ENCODE measurements at regions not wholly inside any gene's neighbourhood (a gene's known extent, or its start where the extent isn't known, plus 50 kb on each side); places are given as distances from the start of the nearest gene placed in this dataset.

DNA sequence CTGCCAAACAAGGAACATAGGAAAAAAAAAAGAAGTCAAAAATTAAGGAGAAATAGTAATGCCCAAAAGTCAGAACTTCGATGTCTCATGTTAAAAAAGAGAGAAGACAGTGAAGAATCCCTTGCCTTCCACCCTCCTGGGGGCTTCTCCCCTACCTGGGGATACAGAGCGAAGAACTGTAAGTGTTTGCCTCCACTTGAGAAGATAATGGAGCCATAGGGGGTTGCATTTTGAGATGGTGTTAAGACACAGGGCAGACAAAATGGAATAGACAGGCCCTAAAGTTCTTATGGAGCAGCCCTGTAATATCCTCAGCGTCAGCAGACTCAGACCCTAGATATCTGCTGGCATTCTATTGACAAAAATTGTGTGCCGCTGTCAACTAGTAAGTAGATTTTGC lies 222.2 kb upstream of the MAP3K7 start:
- no peak for DNase-seq (ENCODE audit: low read depth in 3 of 3)

DNA sequence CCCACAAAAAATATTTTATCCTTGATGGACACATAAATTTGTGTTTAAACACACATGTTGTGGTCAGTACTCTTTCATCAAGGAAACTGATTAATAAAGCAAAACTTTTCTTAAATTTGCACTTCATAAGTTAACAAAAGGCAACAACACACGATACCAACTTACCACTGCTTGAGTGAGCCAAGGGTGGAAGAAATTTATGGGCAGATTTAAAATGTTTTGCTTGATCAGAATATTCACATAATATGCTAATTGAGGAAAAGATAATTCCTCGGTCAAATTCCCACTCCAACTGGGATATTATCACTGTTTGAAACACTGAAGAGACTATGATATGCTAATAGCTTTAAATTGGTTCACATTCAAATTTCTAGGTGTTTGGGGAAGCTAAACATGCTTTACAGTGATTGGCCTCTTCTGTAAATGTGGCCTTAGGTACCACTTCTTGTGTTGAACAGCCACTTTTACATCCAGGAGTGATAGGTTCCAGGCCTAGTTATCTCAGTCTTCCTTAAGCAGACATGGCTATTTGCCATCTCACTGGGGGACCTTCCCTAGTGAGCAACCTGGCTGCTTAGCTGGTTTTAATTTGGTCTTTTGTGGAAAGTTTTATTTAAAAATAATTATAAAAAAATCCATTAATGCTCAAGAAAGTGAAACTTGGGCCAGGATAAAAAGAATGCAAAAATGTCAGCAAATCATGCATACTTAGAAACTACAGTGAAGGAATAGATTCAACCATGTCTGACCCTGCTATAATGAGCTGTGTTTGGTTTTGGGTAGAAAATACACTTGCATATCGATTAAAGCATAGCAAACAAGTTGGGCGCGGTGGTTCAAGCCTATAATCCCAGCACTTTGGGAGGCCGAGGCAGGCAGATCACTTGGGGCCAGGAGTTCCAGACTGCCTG lies 221.2 kb upstream of the MAP3K7 start:
- no peak for DNase-seq (ENCODE audit: low read depth in 3 of 3)

- DNase-seq (ENCODE audit: low read depth in 3 of 3) = no peak
Measured at GRCh38 chr6:90805619-90806155, 218.8 kb upstream of the MAP3K7 start.

DNA sequence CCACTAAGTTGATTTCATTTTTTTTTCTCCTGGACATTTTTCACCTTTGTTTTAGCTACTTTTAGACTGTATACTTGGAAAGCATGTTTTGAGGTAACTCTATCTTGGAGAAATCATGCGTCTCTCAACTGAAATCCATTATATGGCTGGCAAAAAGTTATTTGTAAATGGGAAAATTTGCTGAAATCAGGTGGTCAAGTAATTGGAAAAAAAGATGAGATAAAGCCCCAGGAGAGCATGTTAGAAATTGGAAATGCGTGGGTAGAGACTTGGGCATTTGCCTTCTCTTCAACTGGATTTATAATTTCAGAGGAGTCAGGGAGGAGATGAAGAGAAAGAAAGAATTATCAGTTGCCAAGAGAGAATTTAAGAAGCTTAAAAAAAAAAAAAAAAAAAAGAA lies 217.1 kb upstream of the MAP3K7 start:
- DNase-seq (ENCODE audit: low read depth in 3 of 3) = no peak

DNA sequence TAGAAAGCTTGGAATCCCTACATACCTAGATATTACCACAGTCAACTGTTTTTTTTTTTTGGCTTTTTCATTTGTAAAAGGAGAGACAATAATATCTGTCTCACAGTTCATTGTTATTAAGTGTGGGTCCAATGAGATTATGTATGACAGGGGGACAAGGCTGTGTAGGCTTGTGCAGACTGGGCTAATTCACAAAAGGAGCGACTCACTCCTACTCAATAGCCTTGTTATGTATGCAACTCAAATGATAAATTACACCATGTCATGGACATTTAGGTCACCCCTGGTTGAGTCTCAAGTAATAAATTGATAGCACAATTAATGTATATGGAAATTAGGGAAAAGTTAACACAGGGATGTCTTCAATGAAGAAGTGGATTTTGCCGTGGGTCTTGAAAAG lies 208.2 kb upstream of the MAP3K7 start:
- no peak for DNase-seq (ENCODE audit: low read depth in 3 of 3)

GRCh38 chr6:90793771-90794170 lies 206.9 kb upstream of the MAP3K7 start:
- DNase-seq (ENCODE audit: low read depth in 3 of 3) = no peak

- DNase-seq (ENCODE audit: low read depth in 3 of 3) = no peak
Measured at GRCh38 chr6:90790696-90791095, 203.8 kb upstream of the MAP3K7 start.

DNA sequence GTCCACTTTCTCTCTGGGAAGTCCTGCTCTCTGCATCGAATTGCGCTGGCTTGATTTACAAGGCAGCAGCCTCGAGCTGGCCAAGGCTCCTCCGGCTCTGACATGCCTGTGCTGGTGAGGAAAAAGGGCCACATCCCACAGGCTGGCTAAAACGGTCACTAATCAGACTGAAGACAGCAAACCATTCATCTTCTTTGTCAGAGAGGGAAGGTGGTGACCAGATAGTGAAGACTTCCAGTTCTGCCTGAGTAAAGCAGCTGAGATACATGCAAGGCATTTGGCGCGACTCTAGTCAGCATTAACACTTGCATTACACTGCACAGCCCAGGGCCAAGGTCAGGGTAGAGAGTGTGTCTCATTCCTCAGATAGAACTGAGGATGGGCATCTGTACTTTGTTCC lies 203.2 kb upstream of the MAP3K7 start:
- DNase-seq (ENCODE audit: low read depth in 3 of 3) = no peak

DNA sequence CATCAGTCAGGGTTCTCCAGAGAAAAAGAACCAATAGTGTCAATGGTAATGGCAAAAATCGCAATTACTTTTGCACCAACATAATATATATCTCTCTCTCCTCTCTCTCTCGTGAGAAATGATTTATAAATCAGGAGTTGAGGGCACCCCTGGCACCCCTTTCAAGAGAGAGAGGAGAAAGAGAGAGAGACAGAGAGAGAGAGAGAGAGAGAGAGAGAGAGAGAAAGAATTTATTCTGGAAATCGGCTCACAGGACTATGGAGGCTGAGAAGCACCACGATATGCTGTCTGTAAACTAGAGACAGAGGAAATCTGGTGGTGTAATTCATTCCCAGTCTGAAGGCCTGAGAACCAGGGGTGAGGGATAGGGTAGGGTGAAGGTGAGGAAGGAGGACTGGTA lies 201.9 kb upstream of the MAP3K7 start:
- no peak for DNase-seq (ENCODE audit: low read depth in 3 of 3)

DNA sequence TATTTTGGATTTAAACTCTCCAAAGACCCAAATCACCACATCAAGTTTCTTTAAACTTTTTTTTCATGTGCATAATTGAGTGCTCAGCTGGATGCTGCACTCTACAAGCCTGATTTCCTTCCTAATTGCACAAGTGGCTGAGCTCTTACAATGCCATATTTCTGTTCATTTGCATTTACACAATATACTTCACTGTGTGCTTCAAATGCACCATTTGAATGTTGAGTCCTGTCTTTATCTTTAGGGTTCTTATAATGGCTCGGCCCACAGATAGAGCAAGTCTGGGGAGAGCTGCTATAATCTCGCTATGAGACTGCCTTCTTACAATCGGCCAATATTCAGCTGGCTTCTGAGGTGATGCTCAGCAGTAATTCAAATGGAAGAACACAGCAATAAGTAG lies 200.6 kb upstream of the MAP3K7 start:
- DNase-seq (ENCODE audit: low read depth in 3 of 3) = no peak

DNA sequence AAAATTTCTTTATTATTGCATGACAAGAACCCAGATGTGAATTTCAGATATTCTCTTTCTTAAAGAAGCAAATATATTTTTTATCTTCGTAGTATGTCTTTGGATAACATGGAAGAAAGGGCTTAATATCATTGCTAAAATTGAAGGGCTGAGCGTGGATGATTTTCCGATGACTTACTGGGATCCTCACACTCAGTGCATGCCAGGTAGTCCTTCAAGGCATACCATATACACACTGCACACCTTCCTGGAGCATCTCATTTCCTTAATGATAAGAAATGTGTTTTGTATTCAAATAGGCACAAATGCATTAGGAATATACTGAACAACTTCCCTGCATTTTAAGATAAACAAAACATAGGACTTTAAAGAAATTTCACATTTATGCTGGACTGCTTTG lies 193.9 kb upstream of the MAP3K7 start:
- no peak for DNase-seq (ENCODE audit: low read depth in 3 of 3)

- DNase-seq (ENCODE audit: low read depth in 3 of 3) = no peak
Measured at GRCh38 chr6:90780141-90780540, 193.3 kb upstream of the MAP3K7 start.

DNA sequence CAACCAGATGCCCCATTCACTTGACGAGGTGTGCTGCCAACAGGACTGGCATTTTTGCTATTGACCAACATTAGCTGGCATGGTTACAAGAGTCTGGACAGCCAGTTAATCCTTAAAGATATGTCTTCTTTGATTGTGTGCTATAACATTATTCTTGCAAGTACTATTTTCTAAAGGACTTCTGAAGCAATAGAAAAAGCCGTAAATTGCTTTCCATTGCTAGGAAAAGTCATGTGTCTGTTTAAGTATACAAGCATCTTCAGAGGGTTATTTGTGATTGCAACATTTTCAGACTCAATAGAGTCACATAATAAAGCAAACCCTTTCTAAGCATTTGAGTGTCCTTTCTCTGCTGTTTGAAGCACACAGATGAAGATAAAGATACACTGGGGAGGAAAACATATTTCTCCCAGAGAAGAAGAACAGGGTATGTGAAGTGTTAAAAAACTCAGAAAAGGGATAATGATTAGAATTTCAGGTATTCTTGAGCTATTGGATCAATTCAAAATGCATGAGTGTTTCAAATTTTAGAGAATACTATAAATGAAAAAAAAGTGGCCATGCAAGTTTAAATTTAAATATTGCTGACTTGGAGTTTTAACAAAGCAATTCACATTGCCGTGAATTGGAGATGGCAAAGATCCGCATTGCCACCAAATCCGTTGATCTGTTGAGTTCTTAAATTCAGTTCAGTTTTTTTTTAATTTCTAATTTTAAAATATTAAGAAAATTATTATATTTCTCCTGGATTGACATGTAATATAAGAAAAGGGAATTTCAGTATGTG lies 191.7 kb upstream of the MAP3K7 start:
- DNase-seq (ENCODE audit: low read depth in 3 of 3) = no peak

GRCh38 chr6:90770778-90771177 lies 183.9 kb upstream of the MAP3K7 start:
- DNase-seq (ENCODE audit: low read depth in 3 of 3) = no peak

- DNase-seq (ENCODE audit: low read depth in 3 of 3) = no peak
Measured at GRCh38 chr6:90765895-90766294, 179.0 kb upstream of the MAP3K7 start.

GRCh38 chr6:90765491-90765890 lies 178.6 kb upstream of the MAP3K7 start:
- no peak for DNase-seq (ENCODE audit: low read depth in 3 of 3)

DNA sequence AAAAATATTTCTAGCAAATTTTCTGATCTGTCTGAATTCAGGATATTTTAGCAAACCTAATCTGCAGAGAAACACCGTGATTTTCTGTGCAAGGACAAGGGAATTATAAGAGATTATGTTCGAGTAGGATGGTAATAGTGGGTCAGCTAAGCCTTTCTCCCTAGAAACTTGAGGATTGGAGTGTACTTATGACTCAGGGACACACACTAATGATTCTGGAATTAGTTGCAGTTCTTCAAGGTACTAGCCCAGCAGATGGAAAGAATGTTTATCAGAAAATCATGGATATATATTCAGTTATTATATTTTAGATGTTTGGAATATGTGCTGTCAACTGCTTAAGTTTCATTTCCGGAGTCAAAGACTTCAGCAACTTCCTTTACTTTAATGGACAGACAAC lies 177.1 kb upstream of the MAP3K7 start:
- no peak for DNase-seq (ENCODE audit: low read depth in 3 of 3)

- no peak for DNase-seq (ENCODE audit: low read depth in 3 of 3)
Measured at GRCh38 chr6:90759664-90760063, 172.8 kb upstream of the MAP3K7 start.

DNA sequence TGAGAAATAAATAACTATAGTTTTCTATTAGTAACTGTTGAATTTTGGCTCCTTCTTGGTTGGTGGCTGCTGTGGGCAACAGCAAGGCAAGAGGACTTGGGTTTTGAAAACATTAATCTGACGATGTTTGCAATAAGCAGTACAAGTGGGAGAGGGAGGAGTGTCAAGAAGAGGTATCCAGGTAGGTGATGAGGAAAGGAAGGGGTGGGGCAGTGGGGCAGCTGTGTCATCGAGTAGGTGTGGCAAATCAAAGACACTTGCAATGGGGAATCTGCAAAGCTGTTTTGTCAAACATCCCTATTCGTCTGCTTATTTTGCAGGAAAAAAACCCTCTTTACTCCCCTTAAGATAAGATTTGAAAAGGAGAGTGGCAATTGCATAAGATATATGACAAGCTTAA lies 171.9 kb upstream of the MAP3K7 start:
- no peak for DNase-seq (ENCODE audit: low read depth in 3 of 3)

DNA sequence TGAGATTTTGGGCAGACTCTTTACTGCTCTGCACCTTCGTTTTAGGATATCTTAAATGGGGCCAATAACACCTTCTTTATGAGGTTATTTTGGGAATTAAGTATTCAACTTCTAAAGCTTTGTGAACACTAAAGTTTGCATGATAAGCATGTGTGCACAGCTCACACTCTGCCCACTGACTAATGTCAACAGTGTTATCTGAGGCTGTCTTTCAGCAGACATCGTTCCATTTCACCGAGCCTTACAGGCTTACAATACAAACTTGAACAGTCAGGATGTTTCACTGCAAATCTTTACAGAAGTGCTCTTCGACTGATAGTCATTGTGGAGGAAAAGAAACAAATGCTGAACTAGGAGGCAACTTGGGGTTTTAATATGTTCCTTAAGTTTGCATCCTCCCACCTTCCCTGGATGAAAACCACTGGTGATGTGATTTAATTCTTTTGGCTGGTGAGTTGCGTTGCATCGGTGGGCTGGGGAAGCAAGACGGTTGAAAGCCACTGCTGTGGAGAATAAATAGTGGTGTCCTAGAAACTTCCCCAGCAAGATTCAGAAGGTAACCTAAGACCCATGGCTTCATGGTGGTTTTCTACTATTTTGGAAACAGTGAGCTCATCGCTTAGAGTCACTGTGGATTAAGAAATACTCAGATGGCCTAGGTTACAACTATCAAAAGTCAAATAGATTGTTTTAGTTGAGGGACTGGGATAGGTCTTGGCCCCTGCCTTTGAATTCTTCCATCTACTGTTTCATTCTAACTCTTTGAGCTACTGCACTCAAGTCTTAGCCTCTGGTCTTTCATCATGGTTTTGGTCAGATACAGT lies 167.2 kb upstream of the MAP3K7 start:
- DNase-seq (ENCODE audit: low read depth in 3 of 3) = no peak

DNA sequence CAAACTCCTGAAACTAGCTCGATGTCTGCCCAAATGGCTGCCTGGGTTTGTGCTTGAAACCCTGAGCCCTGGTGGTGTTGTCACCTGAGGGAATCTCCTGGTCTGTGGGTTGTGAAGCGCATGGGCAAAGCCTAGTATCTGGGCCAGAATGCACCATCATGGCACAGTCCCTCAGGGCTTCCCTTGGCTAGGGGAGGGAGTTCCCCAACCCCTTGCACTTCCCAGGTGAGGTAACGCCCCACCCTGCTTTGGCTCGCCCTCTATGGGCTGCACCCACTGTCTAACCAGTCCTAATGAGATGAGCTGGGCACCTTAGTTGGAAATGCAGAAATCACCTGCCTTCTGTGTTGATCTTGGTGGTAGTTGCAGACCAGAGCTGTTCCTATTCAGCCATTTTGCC lies 152.9 kb upstream of the MAP3K7 start:
- no peak for DNase-seq (ENCODE audit: low read depth in 3 of 3)

DNA sequence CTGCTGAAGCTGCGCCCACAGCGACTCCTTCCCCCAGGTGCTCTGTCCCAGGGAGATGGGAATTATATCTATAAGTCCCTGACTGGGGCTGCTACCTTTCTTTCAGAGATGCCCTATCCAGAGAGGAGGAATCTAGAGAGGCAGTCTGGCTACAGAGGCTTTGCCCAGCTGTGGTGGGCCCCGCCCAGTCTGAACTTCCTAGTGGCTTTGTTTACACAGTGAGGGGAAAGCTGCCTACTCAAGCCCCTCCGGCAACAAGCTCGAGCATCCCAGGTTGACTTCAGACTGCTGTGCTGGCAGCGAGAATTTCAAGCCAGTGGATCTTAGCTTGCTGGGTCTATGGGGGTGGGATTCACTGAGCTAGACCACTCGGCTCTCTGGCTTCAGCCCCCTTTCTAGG lies 152.5 kb upstream of the MAP3K7 start:
- DNase-seq (ENCODE audit: low read depth in 3 of 3) = no peak

All from stimulated activated CD4-positive, alpha-beta T cell treated with anti-CD3 and anti-CD28 coated beads, TNF-alpha, amount 100 ng/mL, for 24 hours (primary cell).